DND-41 (cell line): ENCODE measurements at regions not wholly inside any gene's neighbourhood (a gene's known extent, or its start where the extent isn't known, plus 50 kb on each side); places are given as distances from the start of the nearest gene placed in this dataset.
A peak's percentile ranks its signal among the peaks of the same experiment; 100 is the strongest.

ENCODE experiments used
- ATAC-seq: fragments of 200-7000 bp; cut with Tn5 transposase; 3 replicates; pipeline ENCODE4 v1.9.1; 2021; ENCODE audit warnings: low read depth; ENCODE audit not compliant: insufficient read depth
- DNase-seq: peaks from one replicate; pipeline ENCODE4 v3.0.0-alpha.2; 2020
- H2AFZ ChIP-seq: 2 replicates; pipeline ENCODE4 v1.6.0; 2012; ENCODE audit warnings: low read depth, low read length
- H3K27ac ChIP-seq: 2 replicates; pipeline ENCODE4 v1.5.1; 2012; ENCODE audit warnings: low read length, inconsistent platforms
- H3K27me3 ChIP-seq: fragments of 200-600 bp; sonication (generic); 2 replicates; pipeline ENCODE4 v1.6.0; 2012; ENCODE audit warnings: low read length, mild to moderate bottlenecking, inconsistent platforms; ENCODE audit not compliant: insufficient read depth, poor library complexity
- H3K36me3 ChIP-seq: 2 replicates; pipeline ENCODE4 v1.5.1; 2012; ENCODE audit warnings: low read length, inconsistent platforms; ENCODE audit not compliant: insufficient read depth
- H3K4me1 ChIP-seq: 2 replicates; pipeline ENCODE4 v1.5.1; 2012; ENCODE audit warnings: mild to moderate bottlenecking, low read length; ENCODE audit not compliant: insufficient read depth
- H3K4me2 ChIP-seq: 2 replicates; pipeline ENCODE4 v1.6.0; 2012; ENCODE audit warnings: mild to moderate bottlenecking, moderate library complexity, low read length, inconsistent platforms; ENCODE audit not compliant: insufficient read depth
- H3K4me3 ChIP-seq, 2 experiments: fragments of 200-600 bp in 1 of 2; shearing (Covaris generic) in 1 of 2; 2 replicates each; pipeline ENCODE4 v1.5.1; 2012 to 2016; ENCODE audit warnings: inconsistent platforms in 2 of 2, low read length in 2 of 2, mild to moderate bottlenecking in 2 of 2, low read depth in 1 of 2, moderate library complexity in 1 of 2
- H3K79me2 ChIP-seq: 2 replicates; pipeline ENCODE4 v1.6.0; 2012; ENCODE audit warnings: low read length, inconsistent platforms; ENCODE audit not compliant: insufficient read depth
- H3K9ac ChIP-seq: 2 replicates; pipeline ENCODE4 v1.6.0; 2012; ENCODE audit warnings: low read depth, mild to moderate bottlenecking, inconsistent platforms, low read length, moderate library complexity
- H3K9me3 ChIP-seq: 2 replicates; pipeline ENCODE4 v1.5.1; 2012; ENCODE audit warnings: low read length, moderate library complexity, mild to moderate bottlenecking, inconsistent platforms; ENCODE audit not compliant: insufficient read depth, severe bottlenecking
- H4K20me1 ChIP-seq: 2 replicates; pipeline ENCODE4 v1.6.0; 2012; ENCODE audit warnings: low read length; ENCODE audit not compliant: insufficient read depth
- EZH2 ChIP-seq: IDR thresholded peaks from 3 replicates; pipeline ENCODE4 v1.6.1; 2012; ENCODE audit warnings: borderline replicate concordance, low read depth, mild to moderate bottlenecking, moderate library complexity, low read length, inconsistent platforms; ENCODE audit not compliant: severe bottlenecking
- TF ChIP-seq, protein P1 (sequence below): IDR thresholded peaks from 2 replicates; pipeline ENCODE4 v1.5.1; 2012; ENCODE audit warnings: borderline replicate concordance, low read length, moderate library complexity, mild to moderate bottlenecking; ENCODE audit not compliant: poor library complexity, severe bottlenecking; ENCODE audit errors: extremely low read depth

GRCh38 chr5:119301906-119302305 is 53.9 kb upstream of the TNFAIP8 start:
- Histone ChIP-seq H3K9ac (0 out of 2 replicates have a peak overlapping the region, but pooled peaks have one; percentile 6), H3K27ac (peak overlapping the region; percentile 99), H3K4me1 (peaks cover 77% of the 10 kb centered on the region), H4K20me1 (no peaks in the 10 kb centered on the region), H3K36me3 (no peaks in the 10 kb centered on the region), H3K27me3 (no peaks in the 10 kb centered on the region), H3K79me2 (peaks cover 79% of the 10 kb centered on the region), H3K4me2 (peak overlapping the region; percentile 25; the same call in 1 of the 2 replicates), H2AFZ (no peak overlapping the region), H3K9me3 (no peaks in the 10 kb centered on the region), H3K4me3 (no peak overlapping the region)
- ATAC-seq (no peak), DNase-seq (no peak)
- TF ChIP-seq, protein P1, sequence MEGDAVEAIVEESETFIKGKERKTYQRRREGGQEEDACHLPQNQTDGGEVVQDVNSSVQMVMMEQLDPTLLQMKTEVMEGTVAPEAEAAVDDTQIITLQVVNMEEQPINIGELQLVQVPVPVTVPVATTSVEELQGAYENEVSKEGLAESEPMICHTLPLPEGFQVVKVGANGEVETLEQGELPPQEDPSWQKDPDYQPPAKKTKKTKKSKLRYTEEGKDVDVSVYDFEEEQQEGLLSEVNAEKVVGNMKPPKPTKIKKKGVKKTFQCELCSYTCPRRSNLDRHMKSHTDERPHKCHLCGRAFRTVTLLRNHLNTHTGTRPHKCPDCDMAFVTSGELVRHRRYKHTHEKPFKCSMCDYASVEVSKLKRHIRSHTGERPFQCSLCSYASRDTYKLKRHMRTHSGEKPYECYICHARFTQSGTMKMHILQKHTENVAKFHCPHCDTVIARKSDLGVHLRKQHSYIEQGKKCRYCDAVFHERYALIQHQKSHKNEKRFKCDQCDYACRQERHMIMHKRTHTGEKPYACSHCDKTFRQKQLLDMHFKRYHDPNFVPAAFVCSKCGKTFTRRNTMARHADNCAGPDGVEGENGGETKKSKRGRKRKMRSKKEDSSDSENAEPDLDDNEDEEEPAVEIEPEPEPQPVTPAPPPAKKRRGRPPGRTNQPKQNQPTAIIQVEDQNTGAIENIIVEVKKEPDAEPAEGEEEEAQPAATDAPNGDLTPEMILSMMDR = no peak
- TF ChIP-seq EZH2 = no peak

GRCh38 chr5:119302449-119302848 is 53.4 kb upstream of the TNFAIP8 start:
- 0 out of 2 replicates have a peak overlapping the region, but pooled peaks have one; percentile 6 for H3K9ac ChIP-seq
- no peak overlapping the region for H2AFZ ChIP-seq
- no peak for DNase-seq
- no peak overlapping the region for H3K4me3 ChIP-seq
- H3K4me2 ChIP-seq = peak overlapping the region; percentile 25; the same call in 1 of the 2 replicates
- no peaks in the 10 kb centered on the region for H3K27me3 ChIP-seq
- no peak for ATAC-seq
- no peaks in the 10 kb centered on the region for H3K9me3 ChIP-seq
- no peak for TF ChIP-seq EZH2
- TF ChIP-seq, protein P1 = no peak
- peak overlapping the region; percentile 99 for H3K27ac ChIP-seq
- no peaks in the 10 kb centered on the region for H3K36me3 ChIP-seq
- H4K20me1 ChIP-seq = no peaks in the 10 kb centered on the region
- peaks cover 82% of the 10 kb centered on the region for H3K4me1 ChIP-seq
- peaks cover 85% of the 10 kb centered on the region for H3K79me2 ChIP-seq

DNA sequence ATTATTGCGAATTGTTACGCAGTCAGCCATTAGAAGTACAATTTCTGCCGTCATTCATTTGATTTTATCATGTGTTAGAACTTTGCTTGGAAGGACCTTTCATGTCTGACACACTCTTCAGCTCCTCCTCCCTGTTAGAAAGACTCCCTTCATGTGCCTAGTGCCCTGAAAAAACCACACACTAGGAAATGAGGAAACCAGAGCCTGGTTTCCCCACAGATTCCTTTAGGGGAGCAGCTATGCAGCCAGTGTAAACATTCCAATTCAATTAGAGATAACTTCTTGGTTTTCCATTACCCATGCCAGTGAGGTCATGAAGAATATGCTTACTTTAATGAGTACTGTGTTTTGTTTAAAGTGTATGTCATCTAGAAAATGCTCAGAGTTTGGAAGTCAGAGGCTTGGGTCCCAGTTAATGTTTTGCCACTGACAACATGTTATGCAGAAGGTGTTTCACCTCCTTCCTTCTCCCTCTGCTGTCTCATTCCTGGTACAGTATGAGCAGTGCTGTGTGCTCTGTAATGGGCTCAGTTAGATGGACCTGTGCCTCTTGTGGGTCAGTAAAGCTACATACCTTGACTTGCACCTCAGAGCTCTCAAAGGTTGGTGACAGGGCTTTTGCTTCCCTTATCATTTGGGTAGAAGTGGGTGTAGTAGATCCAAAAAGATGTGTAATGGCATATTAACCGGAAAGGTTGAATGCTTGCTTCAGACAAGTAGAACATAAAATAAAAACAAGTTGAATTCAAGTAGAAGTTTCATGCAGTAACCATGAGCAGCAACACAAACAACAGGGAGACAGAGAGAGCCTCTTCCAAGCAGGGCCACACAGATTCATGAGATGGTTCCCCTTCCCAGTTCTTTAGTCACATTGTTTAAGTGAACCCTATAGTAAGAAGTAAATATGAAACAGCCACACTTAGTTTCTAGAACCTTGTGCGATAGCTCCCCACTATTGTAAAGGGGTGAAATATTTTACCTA is 52.6 kb upstream of the TNFAIP8 start:
- ATAC-seq = peak; percentile 72
- Histone ChIP-seq H3K9me3 (no peaks in the 10 kb centered on the region), H3K36me3 (no peaks in the 10 kb centered on the region), H3K9ac (peak overlapping the region; percentile 22; the same call in 1 of the 2 replicates), H3K4me3 (no peak overlapping the region), H3K4me1 (peaks cover 90% of the 10 kb centered on the region), H2AFZ (no peak overlapping the region), H3K27ac (peak overlapping the region; percentile 99), H3K27me3 (no peaks in the 10 kb centered on the region), H3K4me2 (peak overlapping the region; percentile 25; the same call in 1 of the 2 replicates), H4K20me1 (no peaks in the 10 kb centered on the region), H3K79me2 (peaks cover 89% of the 10 kb centered on the region)
- peak; percentile 33 for DNase-seq
- TF ChIP-seq, protein P1 = no peak
- no peak for TF ChIP-seq EZH2
